Left ventricle myocardium superior (tissue), 1 donor: ENCODE measurements at regions not wholly inside any gene's neighbourhood (a gene's known extent, or its start where the extent isn't known, plus 50 kb on each side); places are given as distances from the start of the nearest gene placed in this dataset.
"Not testable (repeated sequence)": the region's sequence is repeated elsewhere in the genome, so short reads cannot be mapped to it uniquely, and the experiment has no call there.

Source experiments
- ATAC-seq: fragments of 200-7000 bp; cut with Tn5 transposase; one replicate; pipeline ENCODE4 v1.9.1; 2020; ENCODE audit warnings: mild to moderate bottlenecking, moderate library complexity
- DNase-seq: peaks from one replicate; pipeline ENCODE4 v3.0.0-alpha.2; 2020
- intact Hi-C: fragments of 100-400 bp; cut with micrococcal nuclease; formaldehyde crosslinking; loops from one replicate; pipeline ENCODE4 v1.11.0; 2022
- donor health status: DM: no; HTN: yes; CAD: no; lungs with severe emphysema.

DNA sequence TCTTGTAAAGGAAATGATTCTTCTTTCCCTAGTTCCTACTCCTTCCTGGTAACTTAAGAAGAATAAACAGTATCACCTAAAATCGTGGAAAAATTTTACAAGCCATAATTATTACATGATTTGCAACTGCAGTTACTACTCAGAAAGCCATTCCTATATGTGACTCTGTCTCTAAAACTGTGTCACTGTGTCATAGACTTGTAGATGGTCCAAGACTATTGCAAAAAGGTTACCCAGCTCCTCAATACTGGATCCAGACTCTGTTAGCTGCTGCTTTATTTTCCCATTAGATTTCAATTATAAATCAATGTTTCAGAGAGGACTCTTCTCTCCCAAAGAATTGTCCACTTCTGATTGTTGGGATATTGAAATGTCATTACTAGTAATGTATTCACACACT lies 142.1 kb upstream of the STMND1 start:
- intact Hi-C loops, result loop anchor here (10.0 kb wide), 1 partner anchor 185 kb away; no protein-coding TSS in a partner anchor
- ATAC-seq (no peak), DNase-seq (no peak)

DNA sequence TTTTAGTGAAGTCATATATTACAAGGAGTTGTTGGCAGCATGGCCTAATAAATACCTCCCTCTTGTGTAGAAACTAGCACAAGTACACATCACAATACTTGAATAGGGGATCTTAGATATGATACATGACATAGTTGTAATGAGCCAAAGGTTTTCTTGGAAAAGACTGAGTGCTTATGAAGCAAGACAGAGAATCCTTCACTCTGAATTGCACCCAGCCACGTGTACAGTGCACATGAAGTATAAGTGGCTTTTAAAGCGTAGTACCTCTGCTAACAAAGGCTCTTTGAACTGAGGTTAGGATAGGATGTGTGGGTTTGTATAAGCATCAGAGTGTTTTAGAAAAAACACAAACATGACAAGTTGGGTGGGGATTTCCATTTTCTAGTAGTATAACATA lies 145.5 kb upstream of the STMND1 start:
- ATAC-seq (no peak), DNase-seq (no peak)
- intact Hi-C loops, result no loop called here

DNA sequence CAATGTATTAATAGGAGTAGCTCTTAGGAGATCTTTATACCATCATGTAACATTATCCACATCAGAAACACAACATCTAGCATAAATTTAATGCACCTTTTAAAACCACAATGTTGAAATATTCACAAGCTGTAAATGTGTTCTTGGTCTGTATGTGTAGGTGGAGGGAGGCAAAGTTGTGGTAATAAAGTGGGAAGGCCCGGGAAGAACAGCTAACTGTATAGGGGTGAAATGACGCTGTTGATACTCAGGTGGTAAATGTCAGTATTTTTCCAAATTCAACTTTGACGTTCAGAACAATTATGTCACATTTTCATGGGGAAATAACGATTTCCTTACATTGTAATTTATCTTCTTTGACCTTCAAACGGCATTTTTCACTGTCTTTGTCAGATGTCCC lies 146.0 kb upstream of the STMND1 start:
- DNase-seq (no peak), ATAC-seq (no peak)
- intact Hi-C loops, result no loop called here

DNA sequence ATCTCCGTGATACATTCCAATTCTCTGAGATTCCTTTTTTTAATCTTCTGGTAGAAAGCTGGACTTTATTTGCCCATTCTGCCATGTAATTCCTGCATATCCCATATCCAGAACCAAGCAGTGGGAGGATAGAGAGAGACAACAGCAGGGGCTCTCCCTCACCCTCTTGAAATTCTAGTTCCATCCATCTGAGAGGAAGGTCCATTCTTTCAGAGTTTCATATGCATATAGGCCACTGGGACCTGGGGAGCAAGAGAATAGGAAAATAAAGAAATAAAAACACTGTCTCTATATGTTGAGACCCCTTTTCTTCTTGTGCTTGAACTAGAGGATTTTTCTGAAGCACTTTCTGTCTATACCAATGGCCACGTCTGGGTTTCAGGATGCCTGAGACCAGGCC lies 147.9 kb upstream of the STMND1 start:
- DNase-seq (no peak), ATAC-seq (no peak)
- intact Hi-C loops, result no loop called here

DNA sequence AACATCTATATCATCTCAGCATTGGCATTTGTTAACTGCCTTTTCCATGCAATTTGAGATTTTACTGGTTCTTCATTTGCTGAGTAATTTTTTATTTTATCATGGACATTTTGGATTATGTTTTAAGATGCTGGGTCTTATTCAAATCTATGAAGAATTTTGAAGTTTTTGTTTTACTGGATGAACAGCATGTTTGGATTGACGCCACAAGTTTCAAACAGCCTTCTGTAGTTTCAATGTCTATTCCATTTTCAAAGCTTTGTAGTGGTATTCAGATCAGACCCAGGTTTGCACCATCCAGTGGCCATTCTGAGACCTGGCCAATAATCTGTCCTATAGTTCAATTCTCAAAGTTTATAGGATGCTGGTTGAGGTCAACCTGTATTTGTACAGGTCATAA lies 148.4 kb upstream of the STMND1 start:
- intact Hi-C loops, result no loop called here
- ATAC-seq (no peak), DNase-seq (no peak)

DNA sequence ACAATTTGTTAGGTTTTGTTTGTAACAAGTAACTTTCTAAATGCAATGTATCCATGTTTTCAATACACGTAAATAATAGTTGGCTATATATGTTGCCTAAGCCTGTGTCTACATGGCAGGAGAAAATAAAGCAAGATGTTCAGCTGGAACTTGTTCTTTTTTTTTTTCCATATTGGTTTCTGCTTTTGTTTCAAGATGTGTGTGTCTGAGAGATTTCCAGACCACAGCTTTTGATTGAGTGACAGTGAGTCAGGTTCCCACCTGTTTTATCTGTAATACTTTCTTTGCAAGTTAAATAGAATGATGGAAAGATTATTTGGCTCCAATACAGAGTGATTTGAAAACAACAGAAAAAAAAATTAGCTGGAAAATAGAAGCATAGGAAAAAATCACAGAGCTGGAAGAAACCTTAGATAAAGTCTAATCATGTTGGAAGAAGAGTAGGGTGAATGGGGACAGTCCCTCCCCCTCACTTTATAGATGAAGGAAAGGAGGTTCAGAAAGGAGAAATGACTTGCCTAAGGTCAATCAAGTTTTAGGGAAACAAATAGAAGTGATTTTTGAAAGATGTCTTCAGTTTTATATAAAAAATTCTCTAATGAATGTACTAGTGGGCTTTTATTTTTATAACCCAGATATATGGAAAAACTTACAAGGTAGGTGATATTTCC lies 150.9 kb upstream of the STMND1 start:
- no peak for DNase-seq
- intact Hi-C loops, result no loop called here
- ATAC-seq, result no peak

DNA sequence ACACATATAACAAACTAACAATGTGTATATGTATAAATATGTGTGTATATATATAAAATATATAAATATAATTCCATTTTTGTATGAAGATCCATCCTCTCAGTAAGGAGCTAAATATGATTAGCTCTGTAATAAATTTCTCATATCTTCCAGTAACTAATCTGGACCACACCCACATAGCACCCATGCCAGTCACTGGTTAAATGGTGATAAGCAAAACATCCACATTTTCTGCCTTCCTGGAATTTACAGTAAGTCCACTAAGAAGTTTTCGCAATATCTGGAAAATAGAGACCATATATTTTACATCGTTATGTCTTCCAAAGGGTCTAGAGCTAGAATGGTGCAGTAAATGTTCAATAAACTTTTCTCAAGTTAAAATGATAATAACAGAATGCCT lies 151.5 kb upstream of the STMND1 start:
- intact Hi-C loops, result no loop called here
- no peak for DNase-seq
- no peak for ATAC-seq

DNA sequence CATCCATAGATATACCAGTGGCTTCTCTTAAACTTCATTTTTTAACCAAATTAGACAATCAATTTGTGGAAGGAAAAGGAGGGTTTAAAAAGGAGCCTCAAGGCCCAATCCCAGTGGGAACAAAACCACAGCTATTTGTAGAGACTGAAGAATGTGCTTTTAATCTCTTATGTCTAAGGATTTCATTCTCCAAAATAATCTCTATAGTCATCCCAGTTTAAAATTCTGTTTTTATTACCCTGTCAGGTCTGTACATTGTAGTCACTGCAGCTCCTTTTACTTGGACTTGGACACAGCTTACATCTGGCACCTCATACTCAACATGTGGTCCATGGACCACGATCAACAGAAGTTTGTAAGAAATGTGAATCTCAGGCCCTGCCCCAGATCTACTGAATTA lies 152.1 kb upstream of the STMND1 start:
- DNase-seq, result no peak
- intact Hi-C loops, result no loop called here
- no peak for ATAC-seq

DNA sequence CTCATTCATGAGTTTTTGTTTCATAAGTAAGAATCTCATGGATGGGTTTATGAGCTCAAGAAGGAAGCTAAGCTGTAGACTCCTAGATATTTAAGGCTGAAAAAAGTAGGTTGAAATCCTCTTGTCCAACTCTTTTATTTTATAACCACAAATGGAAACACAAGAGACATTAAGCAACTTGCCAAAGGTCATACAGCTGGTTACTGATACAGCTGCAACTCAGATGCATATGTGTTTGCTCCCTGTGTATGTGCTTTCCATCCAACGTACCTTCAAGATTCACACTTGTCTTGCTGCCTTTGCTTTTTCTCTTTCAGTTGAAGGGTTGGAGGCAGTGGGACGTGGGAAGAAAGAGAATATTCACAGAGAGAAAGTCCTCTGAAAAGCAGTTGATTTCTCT lies 153.5 kb upstream of the STMND1 start:
- intact Hi-C loops, result no loop called here
- no peak for DNase-seq
- no peak for ATAC-seq

DNA sequence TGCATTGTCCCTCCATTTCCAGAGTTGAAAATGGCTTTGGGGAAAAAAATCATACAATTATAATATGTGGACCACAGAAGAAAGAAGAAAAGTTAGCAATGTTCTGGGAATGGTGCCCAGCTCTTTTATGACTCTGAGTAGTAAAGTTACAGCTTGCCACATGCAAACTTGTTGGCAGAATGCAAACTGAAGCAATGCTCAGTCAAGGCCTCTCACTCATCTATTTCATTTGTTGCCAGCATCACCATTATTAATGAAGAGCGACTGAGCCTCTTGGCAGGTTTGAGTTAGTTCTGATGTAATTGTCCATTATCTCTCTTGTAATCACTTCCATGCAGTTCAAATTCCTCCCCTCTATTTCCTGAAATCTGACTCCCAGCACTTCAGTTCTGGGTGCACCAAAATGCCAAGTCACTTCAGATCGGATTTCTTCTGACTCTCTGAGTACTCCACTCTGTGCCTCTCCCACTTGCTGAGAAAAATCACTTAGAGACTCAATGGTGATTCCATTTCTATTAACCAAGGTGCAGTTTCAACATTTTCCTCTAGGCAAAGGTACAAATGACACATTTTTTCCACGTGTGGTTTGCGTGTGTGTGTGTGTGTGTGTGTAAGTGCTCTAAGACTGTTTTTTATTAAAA lies 154.4 kb upstream of the STMND1 start:
- no peak for DNase-seq
- peak; percentile 80 for ATAC-seq
- intact Hi-C loops, result no loop called here

DNA sequence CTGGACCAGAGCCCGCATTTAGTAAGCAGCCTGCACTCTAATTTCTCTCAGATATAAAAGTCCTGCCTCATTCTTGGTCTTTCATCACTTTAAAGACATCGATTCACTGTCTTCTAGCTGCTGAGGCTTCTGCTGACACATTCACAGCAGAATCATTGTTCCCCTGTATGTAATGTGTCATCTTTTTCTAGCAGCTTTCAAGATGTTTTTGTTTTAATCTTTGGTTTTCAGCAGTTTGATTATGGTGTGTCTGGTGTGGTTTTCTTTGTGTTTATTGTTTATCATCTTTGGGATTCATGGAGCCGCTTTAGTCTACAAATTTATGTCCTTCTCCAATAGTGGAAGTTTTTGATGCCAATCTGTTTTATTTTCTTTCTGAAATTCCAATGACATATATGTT lies 157.3 kb upstream of the STMND1 start:
- no peak for ATAC-seq
- no peak for DNase-seq
- intact Hi-C loops, result no loop called here

DNA sequence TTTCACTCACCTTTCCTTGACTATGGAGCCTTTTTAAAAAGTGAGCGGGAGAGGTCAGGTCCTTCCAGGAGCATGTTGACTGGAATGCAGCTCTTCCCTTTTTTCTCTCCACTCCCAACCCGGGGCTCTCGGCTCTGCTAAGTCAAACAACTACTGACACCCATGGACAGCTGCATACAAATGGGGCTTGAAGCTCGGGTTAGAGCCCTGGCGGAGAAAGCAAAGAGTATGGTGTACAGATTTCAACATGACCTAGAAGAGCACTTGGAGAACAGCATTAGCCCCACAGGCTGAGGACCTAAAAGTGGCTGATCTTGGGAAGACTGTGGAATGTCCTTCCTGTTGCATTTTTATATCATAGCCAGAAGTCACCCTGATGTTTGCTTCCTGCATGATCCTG lies 162.0 kb upstream of the STMND1 start:
- no peak for ATAC-seq
- no peak for DNase-seq
- intact Hi-C loops, result no loop called here

DNA sequence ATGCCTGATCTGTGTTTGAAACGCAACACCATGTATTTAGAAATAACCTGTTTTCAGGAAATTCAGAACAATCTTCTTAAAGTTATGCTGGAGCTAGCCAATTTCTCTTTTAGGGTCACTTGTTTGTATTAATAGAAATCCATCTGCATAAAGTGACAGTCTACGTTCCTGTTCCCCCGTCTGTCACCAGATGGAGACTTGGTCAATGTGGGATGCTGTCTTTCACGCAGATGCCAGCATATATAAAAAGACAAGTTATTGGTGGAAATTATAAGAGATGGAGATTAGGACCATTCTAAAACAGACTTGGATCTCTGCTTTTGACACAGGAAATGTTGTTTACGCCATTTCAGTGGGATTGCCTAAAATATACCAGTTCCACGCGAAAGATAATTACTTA lies 162.5 kb upstream of the STMND1 start:
- DNase-seq, result no peak
- no peak for ATAC-seq
- intact Hi-C loops, result no loop called here

DNA sequence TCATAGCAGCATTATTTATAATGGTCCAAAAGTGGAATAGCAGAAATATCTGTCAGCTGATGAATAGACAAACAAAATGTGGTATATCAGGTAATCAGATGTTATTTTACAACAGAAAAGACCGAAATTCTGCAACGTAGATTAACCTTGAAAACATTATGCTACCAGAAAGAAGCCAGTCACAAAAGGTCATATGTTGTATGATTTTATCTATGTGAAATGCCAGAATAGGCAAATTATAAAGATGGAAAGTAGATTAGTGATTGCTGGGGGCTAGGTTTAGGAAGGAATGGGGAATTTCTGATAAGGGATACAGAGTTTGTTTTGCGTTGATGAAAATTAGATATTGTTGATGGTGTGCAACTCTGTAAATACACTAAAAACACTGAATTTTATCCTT lies 165.0 kb upstream of the STMND1 start:
- no peak for DNase-seq
- ATAC-seq, result no peak

DNA sequence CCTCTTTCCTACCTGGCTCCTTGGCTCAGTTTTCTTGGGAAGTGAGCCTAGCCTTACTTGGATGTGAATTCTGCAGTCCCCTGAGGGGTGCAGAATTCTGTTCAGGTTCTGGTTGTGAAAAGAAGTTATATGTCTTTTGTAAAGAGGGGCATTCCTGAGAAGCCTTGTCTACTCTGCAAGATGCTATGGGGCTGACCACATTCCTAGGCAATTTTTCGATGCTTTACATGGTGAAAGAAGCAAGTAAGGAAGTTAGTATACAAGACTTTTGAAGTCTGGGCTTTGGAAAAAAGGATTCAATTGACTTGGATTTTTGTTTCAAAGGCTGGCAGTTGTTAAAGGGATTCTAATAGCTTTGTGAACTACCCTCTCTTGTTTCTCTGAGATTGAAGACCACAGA lies 167.9 kb upstream of the STMND1 start:
- no peak for DNase-seq
- ATAC-seq, result no peak
- intact Hi-C loops, result no loop called here

More for the DNA sequence above, 165.0 kb upstream of the STMND1 start:
- intact Hi-C loops, result no loop called here

DNA sequence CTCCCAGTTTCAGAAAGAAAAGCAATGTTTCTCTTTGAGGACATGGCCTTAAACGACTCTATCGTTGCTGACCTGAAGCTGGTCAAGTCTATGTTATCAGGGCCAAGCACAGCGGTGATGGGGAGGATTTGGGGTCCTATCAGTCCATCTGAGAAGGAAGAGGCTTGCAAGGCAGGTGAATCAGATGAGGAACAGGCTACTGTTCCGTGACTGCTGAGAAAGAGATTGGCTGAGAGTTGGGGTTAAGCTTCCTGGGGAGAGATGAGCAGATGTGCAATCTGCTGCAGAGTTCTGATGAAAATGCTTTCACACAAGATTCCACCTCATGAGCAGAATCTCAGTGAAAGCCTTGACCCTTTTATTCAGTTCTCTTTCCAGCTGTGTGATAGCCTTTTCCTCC lies 168.3 kb upstream of the STMND1 start:
- ATAC-seq (no peak), DNase-seq (no peak)
- intact Hi-C loops, result no loop called here

DNA sequence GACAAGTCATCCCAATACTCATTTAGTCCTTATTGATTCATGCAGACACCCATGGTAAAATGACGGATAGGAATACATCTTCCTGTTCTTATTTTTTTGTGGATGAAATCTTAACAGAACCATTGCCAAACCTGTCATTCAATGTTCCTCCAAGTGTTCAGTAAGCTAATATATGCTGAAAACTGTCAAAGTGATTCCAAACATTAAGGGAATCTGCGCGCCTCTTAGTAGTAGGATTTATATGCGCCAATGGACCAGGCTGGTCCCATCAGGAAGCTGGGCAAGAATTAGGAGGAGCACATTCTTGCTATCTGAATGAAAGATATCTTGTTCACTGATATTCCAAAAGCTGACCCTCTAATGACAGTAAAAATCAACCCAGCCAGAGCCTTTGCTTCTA lies 168.9 kb upstream of the STMND1 start:
- DNase-seq (no peak), ATAC-seq (no peak)
- intact Hi-C loops, result no loop called here

DNA sequence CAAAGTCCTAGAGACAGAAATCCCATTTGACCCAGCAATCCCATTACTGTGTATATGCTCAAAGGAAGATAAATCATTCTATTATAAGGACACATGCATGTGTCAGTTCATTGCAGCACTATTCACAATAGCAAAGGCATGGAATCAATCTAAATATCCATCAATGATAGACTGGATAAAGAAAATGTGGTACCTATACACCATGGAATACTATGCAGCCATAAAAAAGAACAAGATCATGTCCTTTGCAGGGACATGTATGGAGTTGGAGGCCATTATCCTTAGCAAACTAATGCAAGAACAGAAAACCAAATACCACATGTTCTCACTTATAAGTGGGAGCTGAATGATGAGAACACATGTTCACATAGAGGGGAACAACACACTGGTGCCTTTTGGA lies 169.8 kb upstream of the ATXN1 start:
- DNase-seq, intact Hi-C loops, ATAC-seq: not testable (repeated sequence)

DNA sequence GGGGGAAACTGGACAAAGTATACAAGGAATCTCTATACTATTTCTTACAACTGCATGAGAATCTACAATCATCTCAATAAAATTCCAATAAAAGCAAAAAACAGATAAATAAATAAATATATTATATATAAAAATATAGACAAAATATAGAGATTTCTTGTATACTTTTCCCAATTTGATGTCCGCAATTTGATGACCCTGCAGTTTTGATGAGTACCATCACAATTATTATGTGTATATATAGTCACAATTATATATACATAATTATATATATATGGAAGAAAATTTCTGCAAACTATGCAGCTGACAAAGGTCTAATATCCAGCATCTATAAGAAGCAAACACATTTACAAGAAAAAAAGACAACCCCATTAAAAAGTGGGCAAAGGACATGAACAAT lies 169.2 kb upstream of the ATXN1 start:
- ATAC-seq (no peak), DNase-seq (no peak)
- intact Hi-C loops, result no loop called here

DNA sequence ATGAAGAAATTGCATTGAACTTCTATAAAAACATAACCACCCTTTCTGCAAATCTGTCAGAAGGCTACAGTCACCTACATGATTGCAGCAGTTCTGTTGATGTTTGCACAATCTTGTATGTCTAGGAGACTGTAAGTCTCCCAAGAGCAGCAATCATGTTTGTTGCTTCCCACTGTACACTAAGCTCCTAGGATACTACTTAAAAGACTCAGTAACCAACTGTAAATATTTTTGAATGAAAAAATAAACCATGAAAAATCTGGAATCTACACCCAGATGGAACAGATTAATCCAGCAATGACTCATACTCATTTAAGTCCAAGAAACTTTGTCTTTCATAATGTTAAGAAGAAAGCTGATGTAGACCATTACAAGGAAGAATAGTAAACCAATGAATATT lies 168.5 kb upstream of the ATXN1 start:
- ATAC-seq (no peak), DNase-seq (no peak)
- intact Hi-C loops, result no loop called here

DNA sequence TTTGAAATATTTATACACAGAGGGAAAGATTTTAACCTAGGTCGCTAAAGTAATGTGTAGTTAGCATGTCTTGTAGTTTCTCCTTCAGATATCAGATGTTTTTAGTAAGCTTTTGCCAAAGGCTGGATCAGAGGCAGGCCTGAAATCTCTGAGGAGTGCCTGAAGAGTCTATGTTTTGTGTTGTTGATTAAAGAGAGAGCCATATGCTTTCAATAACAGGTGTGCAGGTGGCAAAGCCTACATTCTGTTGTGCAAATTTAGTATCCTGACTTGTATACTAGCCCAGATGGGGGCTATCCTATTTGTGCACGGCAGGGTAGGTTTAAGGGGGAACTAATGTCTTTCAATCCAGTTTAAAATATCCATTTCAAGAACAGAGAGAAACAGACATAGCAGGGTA lies 167.1 kb upstream of the ATXN1 start:
- ATAC-seq, result no peak
- no peak for DNase-seq
- intact Hi-C loops, result no loop called here

DNA sequence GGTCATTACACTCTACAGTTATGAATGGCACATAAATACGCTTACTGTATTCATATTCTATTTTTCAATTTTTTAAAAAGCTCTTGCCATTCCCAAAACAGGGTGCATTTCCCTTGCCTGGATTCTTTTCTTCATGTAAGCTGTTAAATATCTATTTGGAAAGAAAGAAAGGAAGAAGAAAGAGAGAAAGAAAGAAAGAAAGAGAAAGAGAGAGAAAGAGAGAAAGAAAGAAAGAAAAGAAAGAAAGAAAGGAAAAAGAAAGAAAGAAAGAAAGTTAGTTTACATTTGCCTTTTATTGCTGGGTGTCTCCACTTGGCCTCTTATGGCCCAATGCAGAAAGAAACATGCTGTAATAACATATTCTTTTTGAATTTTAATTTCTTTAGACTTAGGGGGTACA lies 165.9 kb upstream of the ATXN1 start:
- no peak for DNase-seq
- ATAC-seq, result no peak
- intact Hi-C loops, result no loop called here
